Dedifferentiated amniotic fluid mesenchymal stem cell (primary cell): ENCODE measurements at regions not wholly inside any gene's neighbourhood (a gene's known extent, or its start where the extent isn't known, plus 50 kb on each side); places are given as distances from the start of the nearest gene placed in this dataset.
A peak's percentile ranks its signal among the peaks of the same experiment; 100 is the strongest.
"Not testable (repeated sequence)": the region's sequence is repeated elsewhere in the genome, so short reads cannot be mapped to it uniquely, and the experiment has no call there.

Experiments
- DNase-seq: peaks from one replicate; pipeline ENCODE4 v3.0.0-alpha.2; 2016; ENCODE audit errors: extremely low spot score

DNA sequence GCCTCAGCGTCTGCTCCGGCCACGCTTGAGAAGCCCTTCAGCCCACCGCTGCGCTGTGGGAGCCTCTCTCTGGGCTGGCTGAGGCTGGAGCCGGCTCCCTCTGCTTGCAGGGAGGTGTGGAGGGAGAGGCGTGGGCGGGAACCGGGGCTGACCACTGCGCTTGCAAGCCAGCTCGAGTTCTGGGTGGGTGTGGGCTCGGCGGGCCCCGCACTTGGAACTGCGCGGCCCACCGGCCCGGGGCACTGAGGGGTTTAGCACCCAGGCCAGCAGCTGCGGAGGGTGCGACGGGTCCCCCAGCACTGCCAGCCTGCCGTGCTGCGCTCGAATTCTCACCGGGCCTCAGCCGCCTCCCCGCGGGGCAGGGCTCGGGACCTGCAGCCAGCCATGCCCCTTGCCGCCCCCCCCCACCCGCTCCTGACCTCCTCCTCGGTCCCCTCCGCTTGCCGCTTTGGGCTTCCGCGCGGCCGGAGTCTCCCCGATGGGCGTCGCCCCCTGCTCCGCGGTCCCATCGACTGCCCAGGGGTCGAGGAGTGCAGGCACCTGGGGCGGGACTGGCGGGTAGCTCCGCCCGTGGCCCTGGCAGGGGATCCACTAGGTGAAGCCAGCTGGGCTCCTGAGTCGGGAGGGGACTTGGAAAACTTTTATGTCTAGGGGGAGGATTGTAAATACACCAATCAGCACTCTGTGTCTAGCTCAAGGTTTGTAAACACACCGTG is 106.7 kb downstream of the RAP2B start:
- no peak for DNase-seq

DNA sequence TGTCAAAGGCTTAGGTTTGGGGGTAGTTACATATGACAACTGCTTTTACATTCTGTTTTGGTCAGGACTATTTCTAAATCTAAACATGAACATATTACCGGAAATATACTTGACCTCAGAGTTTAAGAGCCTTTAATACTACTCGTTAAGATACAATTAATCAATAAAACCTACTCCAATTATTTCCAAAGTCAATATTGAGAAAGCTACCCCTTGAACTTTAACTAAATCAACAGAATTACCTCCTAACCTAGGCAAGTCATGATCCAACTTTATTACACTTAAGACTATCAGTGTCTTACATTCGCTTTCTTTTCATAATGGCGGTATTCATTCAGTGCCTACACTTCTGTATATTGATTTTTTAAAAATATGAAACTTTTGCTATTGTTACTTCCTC is 107.7 kb downstream of the RAP2B start:
- DNase-seq = no peak

DNA sequence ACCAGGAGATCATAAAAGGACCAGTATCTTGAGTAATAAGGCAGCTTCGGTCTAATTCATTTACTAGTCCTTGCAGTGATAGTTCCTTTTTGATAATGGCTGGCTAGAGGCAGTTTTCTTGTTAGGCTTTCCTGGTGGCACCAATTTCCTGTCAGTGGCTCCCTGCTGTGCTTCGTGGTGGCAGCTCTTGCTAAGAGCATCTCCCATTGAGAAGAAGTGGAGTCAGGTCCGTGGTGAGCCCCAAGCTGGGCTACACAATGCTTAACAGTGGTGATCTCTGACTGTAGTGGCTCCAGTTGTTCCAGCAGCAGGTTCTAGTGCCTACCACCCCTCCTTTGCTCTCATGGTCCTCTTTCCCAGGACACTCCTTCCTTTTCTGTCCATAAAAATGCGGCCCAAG is 111.2 kb downstream of the RAP2B start:
- DNase-seq = no peak

DNA sequence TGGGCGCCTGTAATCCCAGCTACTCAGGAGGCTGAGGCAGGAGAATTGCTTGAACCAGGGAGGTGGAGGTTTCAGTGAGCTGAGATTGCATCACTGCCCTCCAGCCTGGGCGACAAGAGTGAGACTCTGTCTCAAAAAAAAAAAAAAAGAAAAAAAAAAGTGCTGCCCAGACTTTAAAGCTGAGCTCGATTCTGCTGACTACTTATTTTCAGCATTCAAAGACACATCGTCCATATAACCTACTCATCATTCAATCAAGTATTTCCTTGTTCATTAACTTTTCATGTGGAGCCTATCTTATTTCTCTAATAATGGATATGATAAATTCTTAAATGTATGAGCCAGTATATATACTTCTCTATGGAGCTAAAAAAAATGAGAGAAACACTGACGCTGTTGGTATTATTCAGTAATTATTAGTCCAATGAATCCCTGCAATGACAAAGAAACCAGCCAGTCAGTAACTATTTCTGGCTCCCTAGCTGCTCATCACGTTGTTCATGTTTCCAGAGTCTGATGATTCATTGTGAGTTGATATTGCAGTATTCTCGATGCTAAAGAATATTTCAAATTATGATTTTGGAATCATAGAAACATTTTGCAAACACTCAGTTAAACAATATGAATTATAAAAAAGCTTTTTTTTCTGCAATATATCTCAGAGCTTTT is 111.9 kb downstream of the RAP2B start:
- DNase-seq = peak; percentile 49

DNA sequence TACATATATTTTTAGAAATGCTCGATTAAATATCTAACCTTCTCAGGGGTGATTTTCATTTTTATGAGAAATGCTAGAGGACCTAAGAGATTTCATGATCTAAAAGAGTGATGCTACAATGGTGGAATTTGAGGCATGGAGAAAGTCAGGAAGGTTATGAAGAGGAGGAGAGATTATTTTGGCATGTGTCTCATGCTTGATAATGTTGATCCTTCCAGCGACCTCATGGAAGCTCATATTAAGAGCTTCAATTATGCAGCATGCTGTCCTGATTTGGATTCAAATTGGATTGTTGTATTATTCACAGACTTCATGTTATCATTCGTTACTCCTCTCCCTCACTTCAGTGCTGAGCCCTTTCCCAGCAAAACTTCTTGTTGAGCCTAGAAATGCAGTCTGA is 112.5 kb downstream of the RAP2B start:
- DNase-seq = no peak

DNA sequence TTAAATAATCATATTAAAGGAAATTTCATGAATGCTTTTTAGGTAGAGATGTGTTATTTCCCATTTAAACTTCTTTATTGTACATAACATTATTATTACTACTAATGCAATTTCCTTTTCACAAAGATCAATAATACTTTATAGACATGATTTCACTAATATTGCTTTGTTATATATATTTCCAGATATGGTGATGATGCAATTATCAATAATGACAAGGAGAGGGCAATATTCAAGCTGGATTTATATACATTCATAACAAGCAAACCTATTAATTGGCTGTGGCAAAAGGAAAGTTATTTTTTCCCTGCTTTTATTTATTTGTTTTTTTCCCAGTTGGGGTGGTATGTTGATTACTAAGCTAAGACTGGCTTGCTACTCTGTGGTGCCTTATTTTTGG is 113.5 kb downstream of the RAP2B start:
- no peak for DNase-seq

DNA sequence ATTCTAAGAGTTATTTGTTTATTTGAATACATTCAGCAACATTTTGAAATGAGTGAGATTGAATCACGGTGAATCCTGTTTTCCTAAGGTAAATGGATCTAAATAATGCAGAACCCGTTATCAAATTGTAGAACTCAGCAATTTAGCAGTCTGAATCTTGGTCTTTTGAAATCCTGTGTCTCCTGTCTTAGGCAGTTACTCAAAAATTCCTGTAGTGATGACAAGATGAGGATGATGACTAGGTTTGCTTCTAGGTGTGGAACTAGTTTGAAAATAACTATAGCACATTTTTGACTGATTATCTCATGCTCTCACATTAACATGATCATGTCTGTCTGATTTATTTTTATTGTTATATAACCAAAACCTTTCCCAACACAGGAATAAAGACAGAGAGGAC is 115.0 kb downstream of the RAP2B start:
- DNase-seq = no peak

DNA sequence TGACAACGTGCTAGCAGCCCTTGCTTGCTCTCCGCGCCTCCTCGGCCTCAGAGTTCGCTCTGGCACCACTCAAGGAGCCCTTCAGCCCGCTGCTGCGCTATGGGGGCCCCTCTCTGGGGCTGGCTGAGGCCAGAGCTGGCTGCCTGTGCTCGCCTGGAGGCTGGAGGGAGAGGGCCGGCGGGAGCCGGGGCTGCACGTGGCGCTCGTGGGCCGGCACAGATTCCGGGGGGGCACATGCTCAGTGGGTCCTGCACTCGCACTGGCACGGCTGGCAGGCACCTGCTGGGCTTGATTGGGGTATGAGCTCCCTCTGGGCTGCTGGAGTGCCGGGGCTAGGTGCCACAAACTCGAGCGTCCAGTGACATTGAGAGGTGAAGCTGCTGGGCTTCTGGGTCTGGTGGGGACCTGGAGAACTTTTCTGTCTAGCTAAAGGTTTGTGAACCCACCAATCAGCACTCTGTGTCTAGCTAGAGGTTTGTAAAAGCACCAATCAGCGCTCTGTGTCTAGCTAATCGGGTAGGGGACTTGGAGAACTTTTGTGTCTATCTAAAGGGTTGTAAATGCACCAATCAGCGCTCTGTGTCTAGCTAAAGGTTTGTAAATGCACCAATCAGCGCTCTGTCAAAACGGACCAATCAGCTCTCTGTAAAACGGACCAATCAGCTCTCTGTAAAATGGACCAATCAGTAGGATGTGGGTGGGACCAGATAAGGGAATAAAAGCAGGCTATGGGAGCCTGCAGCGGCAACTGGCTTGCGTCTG is 119.4 kb downstream of the RAP2B start:
- DNase-seq = not testable (repeated sequence)

DNA sequence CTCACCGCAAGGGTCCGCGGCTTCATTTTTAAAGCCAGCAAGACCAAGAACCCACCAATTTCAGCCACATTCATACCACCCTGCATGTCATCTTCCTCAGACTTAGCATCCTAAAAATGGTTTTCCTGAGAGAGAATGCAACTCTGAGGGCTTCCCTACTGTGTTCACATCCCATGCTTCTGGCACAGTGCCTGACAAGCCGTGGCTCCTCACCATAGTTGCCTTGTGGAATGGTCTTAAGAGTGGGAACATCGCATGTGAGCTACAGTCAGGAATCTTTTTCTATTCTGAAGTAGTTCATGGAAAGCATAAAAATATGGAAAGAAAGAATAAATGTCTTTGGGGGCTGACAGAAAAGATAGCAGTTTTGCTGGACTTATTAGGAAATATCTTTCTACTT is 120.3 kb downstream of the RAP2B start:
- no peak for DNase-seq

DNA sequence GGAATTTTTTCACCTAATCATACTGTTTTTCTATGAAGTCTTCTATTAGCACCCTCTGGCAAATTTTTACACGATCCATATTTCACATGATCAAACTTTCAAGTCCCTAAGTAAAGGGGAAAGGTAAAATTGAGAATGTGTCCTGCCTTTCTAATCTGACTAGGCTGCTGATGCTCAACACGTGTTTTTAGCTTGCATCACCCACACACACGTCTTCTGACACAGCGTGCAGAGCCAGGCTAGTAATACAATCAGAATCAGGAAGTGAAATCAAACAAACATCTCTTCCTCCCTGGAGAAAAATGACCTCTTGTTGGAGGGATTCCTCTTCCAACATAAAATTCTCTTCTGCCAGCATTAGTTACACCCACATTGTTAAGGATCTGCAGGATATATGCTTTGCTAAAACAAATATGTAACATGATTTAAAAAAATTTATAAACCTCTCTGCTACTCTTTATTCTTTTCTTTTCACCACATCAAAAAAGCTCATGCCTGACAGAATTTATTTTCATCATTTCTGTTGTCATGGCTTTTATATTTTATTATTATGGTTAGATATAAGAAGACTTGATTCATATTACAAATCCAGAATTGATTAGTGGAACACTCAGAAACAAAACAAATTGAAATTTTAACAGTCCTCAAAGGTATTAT is 122.4 kb downstream of the RAP2B start:
- peak; percentile 94 for DNase-seq

DNA sequence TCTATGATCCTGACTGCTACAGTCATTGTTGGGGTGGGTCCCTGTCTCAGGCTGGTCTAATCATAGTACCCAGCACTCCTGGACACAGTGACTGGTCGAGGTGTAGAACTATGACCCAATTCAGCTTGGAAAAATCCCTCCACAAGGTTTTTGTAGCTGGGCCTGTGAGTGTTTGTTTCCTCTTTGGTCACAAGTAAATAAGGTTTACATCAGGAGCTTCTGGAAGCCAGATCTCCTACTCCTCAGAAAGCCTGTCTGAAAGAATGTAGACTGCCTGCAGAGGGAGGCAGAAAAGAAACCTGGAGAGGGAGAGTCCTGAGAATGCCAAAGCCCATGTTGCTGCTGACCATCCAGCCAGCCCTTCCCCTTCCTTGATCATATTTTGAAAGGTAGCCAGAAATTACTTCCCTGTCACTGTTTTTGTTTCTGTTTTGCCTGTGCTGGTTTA is 123.2 kb downstream of the RAP2B start:
- peak; percentile 43 for DNase-seq

DNA sequence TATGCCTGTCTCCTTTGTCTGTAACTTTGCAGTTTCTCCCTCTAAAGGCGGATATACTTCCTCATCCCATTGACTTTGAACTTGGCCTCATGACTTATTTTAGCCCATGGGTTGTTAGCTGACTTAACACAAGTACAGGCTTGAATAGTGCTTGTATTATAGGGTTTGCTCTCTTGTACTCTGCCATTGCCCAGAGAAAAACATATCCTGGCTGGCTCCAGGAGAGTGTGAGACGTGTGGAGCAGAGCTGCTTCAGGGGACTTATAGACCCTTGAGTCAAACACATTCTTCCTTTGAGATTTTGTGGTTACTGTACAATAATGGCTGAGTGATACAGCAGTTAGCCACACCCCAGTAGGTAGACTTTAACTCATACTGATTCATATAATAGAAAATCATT is 124.0 kb downstream of the RAP2B start:
- no peak for DNase-seq

DNA sequence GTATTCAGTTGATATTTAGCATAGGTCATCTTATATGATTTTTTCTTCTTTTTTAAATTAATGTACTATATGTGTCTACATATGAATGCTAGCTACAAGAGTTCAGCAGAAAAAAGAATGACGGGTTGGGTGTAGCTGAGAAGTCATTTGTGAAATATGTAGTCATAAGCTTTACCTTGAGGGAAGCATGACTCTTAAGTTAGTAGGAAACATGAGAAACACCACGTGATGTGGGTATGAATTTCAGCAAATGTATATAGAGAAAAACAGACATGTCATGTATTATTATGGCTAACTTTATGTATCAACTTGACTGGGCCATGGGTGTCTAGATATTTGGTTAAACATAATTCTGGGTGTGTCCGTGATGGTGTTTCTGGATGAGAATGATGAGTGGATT is 125.0 kb downstream of the RAP2B start:
- DNase-seq = no peak

DNA sequence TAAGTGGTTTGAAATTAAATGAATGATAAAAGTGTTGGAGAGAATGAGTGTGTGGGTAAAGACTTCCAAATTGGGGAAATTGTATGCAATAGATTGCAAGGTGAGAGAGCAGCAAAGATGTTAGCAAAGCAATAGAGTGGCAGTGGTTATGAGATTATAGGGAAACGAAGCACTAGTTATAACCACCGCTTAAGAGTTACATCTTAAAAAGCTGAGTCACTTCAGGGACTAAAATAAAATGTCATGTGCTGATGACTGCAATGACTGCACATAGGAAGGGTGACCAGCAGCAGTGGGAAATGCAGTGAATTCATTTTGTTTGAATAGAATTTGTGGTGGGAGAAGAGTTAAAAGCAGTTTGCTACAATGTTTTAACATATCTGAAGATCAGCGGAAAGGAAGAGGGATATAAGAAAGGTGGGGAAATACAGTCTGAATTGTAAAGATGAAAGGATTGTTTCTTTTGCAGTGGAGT is 127.3 kb downstream of the RAP2B start:
- DNase-seq = no peak

DNA sequence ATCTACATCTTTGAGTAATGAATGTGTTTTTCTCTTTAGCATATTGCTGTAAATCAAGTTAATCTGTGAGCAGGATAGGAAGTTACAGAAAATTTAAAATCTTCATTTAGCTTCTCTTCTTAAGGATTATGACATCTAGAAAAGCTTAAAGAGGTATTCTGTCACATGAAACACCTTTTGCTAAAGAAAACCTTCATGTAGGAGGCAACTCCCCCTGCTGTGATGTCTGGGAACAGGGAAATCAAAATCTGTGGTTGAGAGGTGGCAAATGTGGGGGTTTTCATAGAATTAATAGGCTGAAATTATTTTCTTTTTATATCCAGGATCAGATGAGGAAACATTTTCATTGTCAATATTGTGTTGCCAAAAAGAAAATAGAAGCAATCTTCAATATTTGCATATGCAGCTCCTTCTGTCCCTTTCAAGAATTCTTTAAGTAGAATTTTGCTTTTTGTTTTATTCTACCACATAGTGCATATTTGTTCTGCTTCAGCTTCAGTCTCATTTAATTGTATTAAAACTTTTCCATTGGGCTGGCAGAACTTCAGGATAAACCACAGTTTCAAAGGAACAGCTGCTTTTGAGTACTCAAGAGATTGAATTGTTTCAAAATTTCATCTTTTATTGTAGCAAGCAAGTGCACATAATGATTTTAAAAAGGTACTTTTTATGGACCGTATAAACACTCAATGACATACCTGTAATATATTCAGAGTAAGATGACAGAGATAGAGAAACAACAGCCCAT is 128.4 kb downstream of the RAP2B start:
- peak; percentile 59 for DNase-seq

DNA sequence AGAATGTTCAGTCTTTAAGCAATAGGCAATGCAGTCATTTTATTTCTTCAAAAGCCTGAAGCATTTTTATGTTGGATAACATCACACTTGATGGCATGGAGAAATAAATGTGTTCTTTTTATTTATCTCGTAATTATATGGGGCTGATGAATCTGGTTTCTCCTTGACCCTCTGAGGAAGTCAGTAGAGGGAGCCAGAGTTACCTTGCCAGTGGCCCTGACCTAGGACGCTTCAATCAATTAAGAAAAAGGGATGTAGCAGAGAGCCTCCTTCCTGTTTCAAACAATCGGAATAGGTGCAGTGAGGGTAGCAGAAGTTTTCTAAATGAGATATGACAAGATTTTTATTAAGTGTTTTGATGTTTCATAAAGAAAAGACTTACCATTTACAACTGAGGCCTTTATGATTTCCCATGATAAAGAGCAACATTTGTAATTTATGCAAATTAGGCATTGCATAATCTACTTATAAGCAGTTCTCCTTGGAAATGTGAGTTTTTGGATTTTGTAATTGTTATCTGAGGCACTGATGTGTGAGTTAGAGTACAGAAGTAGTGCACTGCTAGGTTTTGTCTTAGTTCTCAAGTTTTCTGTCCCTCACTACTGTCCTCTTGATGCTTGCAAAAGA is 129.1 kb downstream of the RAP2B start:
- DNase-seq = no peak

DNA sequence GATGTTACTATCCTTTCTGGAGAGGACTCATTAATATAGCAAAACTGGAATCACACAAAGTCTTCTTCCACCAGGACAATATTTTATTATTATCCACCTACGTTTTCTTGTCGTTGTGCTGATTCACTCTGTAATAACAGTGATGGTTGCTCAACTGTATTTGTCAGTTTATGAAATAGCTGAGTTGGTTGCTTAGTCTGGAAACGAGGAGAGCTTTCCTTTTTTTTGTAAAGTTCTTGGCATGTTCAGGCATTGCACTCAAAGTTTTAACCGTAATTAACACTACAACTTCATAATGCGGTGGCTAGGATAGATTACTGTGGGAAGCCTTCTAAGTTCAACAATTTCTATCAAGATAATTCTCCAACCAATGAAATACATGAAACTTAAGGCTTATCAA is 131.2 kb downstream of the RAP2B start:
- peak; percentile 65 for DNase-seq

DNA sequence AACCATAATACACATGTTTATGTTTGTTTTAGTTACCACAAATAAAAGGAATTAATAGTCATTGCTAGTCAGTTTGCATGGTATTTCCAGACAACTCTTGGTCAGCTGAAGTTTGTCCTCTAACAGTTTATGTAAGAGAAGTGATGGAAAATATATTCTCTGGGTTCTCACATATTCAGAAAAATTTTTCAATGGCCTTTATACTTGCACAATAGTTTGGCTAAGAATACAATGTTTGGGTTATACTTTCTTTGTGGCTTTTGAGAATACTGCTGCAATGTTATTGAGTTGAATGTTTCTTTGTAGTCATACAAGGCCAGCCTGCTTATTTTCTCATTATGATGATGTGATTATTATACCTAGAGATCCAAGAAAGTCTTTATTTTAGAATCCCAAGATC is 133.9 kb downstream of the RAP2B start:
- DNase-seq = peak; percentile 57

DNA sequence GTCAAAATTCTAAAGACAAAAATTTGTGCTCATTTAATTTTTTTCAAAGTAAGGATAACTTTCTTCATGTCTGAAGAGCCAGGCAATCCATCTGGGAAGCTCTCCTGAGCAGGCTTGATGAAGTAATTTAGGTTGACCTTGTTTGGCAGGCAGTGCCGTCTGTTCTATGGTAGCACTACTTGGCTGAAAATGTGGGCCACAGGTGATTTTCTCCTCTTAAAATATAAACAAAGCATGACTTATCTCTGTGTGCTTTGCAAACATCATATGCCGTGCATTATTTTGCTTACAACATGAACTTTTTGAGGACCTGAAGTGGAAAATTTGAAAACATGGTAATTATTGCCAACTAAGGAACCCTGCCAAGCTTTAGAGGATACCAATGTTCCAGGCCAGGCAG is 143.2 kb downstream of the RAP2B start:
- DNase-seq = no peak

DNA sequence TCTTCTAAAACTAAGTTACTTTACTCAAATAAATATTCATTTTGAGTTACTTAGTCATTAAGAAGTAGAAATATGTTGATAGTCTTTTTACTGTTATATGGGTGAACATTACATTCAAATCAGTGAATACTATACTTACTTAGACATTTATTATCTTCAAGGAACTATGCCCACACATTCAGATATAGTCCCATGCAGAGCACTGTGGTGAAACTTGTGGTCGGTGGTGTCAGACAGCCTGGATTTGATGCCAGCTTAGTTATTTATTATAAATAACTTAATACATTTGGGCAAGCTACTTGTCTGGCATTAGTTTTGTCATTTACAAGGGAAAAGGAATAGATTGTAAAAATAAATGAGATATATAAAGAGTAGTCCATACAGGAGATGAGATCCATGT is 149.5 kb downstream of the RAP2B start:
- no peak for DNase-seq
